GM12873 (cell line): ENCODE measurements at regions not wholly inside any gene's neighbourhood (a gene's known extent, or its start where the extent isn't known, plus 50 kb on each side); places are given as distances from the start of the nearest gene placed in this dataset.

Experiments used
- TF ChIP-seq, protein P1 (sequence below): IDR thresholded peaks from 2 replicates; pipeline ENCODE4 v1.5.1; 2012; ENCODE audit warnings: low read depth, mild to moderate bottlenecking, moderate library complexity, low read length, control low read depth; ENCODE audit not compliant: insufficient read depth; ENCODE audit errors: missing control alignments

GRCh38 chr1:201686714-201687455 lies 142.1 kb upstream of the IPO9 start:
- TF ChIP-seq, protein P1, sequence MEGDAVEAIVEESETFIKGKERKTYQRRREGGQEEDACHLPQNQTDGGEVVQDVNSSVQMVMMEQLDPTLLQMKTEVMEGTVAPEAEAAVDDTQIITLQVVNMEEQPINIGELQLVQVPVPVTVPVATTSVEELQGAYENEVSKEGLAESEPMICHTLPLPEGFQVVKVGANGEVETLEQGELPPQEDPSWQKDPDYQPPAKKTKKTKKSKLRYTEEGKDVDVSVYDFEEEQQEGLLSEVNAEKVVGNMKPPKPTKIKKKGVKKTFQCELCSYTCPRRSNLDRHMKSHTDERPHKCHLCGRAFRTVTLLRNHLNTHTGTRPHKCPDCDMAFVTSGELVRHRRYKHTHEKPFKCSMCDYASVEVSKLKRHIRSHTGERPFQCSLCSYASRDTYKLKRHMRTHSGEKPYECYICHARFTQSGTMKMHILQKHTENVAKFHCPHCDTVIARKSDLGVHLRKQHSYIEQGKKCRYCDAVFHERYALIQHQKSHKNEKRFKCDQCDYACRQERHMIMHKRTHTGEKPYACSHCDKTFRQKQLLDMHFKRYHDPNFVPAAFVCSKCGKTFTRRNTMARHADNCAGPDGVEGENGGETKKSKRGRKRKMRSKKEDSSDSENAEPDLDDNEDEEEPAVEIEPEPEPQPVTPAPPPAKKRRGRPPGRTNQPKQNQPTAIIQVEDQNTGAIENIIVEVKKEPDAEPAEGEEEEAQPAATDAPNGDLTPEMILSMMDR = no peak

DNA sequence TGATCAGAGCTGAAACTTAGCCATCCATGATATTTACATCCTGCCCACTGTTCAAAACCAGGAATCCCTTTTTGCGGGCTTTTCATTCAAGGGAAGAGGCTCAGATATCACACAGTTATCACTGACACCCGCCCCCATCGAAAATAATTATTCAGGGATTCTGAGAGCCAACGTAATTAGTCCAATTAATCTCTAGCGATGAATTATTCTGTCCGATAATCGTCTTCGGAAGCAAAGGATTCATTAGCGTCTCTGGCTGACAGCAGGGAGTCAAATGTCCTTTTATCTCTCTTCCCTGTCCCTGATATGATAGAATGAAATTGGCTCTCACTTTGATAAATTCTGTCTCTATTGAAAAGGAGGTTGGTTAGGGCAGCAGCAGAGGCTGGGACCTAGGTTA lies 140.4 kb upstream of the IPO9 start:
- TF ChIP-seq, protein P1 = no peak

DNA sequence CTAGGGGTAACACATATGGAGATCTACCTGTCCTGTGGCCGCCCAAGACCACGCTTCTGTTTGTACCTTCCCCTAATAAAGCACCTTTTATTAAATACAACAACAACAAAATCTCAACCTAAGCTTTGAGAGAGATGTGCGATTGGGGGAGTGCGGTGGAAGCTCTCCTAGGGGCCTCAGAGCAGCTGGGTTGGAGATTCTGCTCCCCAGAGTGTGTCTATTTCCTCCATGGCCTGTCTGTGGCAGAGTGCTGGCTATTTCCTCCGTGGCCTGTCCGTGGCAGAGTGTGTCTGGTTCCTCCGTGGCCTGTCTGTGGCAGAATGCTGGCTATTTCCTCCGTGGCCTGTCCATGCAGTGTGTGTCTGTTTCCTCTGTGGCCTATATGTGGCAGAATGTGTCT lies 139.3 kb upstream of the IPO9 start:
- TF ChIP-seq, protein P1 = no peak

DNA sequence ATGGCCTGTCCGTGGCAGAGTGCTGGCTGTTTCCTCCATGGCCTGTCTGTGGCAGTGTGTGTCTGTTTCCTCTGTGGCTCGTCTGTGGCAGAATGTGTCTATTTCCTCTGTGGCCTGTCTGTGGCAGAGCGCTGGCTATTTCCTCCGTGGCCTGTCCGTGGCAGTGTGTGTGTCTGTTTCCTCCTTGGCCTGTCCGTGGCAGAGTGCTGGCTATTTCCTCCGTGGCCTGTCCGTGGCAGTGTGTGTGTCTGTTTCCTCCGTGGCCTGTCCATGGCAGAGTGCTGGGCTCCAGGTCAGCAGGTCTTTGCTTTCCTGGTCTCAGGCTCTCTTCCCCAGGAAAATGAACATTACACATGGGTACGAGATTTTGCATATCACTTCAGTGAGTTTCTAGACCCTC lies 138.4 kb upstream of the IPO9 start:
- TF ChIP-seq, protein P1 = no peak

DNA sequence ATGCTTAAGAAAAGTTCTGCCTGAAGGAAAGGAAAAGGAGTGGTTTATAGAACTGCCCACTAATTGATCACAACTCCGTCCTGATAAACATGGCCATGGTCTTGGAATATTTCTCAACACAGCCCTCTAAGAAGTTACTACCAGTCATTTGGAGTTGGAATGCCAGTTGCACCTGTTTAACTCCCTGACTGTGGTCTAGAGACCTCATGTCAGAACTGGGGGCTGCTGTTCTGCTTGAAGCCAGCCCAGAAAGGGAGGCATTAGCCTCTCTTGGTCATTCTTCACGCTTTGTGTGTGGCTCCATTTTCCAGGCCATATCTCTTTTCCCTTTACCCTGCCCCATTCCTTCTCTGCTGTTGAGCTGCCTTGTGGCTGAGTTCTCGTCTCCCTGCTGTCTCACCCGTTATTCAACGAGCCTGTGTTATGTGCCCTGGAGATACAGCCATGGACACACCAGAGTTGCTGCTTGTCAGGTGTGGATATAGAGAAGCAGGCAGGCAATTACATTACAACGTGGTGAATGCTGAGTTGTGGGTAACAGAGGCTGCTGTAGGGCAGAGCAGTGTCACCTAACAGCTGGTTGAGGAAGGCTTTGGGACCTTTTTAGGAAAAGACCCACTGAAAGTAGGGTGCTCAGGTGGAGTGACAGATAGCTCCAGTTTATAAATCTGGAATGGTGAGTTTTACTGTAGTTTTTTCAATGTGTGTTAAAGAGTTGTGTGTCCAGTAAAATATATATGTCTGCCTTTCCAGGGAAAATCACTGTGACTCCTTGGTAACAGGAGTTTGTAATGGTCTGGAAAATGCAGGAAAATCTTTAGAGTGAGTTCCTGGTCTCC lies 137.0 kb upstream of the IPO9 start:
- TF ChIP-seq, protein P1 = no peak

- TF ChIP-seq, protein P1 = no peak
Measured at GRCh38 chr1:201692555-201693394, 136.2 kb upstream of the IPO9 start.
